ENCODE measurements at regions not wholly inside any gene's neighbourhood (a gene's known extent, or its start where the extent isn't known, plus 50 kb on each side); places are given as distances from the start of the nearest gene placed in this dataset.

DNA sequence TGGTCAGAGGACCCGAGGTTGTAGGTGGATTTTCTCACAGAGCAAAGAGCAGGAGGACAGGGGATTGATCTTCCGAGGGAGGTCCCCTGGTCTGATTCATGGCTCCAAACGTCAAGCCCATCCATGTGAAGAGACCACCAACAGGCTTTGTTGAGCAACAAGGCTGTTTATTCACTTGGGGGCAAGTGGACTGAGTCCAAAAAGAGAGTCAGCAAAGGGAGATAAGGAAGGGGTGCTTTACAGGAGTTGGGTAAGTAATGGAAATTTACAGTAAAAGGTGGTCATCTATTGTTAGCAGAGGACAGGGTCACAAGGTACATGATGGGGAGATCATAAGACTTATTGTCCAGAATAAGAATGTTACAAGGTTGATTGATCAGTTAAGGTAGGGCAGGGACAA is 2285.8 kb downstream of the TP53TG3F start:
- TF ChIP-seq POLR2AphosphoS5 (IDR thresholded peaks at IDR 0.05) (no peak), POLR2A (IDR thresholded peaks at IDR 0.05) (no peak)
- TF ChIP-seq, protein P1, sequence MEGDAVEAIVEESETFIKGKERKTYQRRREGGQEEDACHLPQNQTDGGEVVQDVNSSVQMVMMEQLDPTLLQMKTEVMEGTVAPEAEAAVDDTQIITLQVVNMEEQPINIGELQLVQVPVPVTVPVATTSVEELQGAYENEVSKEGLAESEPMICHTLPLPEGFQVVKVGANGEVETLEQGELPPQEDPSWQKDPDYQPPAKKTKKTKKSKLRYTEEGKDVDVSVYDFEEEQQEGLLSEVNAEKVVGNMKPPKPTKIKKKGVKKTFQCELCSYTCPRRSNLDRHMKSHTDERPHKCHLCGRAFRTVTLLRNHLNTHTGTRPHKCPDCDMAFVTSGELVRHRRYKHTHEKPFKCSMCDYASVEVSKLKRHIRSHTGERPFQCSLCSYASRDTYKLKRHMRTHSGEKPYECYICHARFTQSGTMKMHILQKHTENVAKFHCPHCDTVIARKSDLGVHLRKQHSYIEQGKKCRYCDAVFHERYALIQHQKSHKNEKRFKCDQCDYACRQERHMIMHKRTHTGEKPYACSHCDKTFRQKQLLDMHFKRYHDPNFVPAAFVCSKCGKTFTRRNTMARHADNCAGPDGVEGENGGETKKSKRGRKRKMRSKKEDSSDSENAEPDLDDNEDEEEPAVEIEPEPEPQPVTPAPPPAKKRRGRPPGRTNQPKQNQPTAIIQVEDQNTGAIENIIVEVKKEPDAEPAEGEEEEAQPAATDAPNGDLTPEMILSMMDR (IDR thresholded peaks at IDR 0.05): no peak

Measured in prostate gland (tissue), 2 donors.